ENCODE measurements at regions not wholly inside any gene's neighbourhood (a gene's known extent, or its start where the extent isn't known, plus 50 kb on each side); places are given as distances from the start of the nearest gene placed in this dataset.
"Not testable (repeated sequence)": the region's sequence is repeated elsewhere in the genome, so short reads cannot be mapped to it uniquely, and the experiment has no call there.

- DNase-seq; H3K4me3 ChIP-seq (ENCODE audit: low read depth in 1 of 3, low read length in 3 of 3); H3K4me1 ChIP-seq (ENCODE audit: control insufficient read depth in 3 of 3, insufficient read depth in 2 of 3, low read depth in 1 of 3, low read length in 2 of 3); H3K36me3 ChIP-seq (ENCODE audit: control insufficient read depth in 3 of 3, insufficient read depth in 2 of 3, low read depth in 1 of 3, low read length in 3 of 3); H3K27me3 ChIP-seq (ENCODE audit: control insufficient read depth in 3 of 3, insufficient read depth in 3 of 3, low read length in 3 of 3); H3K9me3 ChIP-seq (ENCODE audit: control insufficient read depth in 2 of 2, insufficient read depth in 1 of 2, low read depth in 1 of 2, low read length in 1 of 2); H3K27ac ChIP-seq (ENCODE audit: low read depth in 1 of 3, low read length in 2 of 3); FAIRE-seq: not testable (repeated sequence)
- 94 to 95% (median 94%) methylated on average over 17 to 20 of the region's 20 CpGs for WGBS, 3 donors
Measured at GRCh38 chr16:5221831-5222230, 124.2 kb upstream of the EEF2KMT start.

DNA sequence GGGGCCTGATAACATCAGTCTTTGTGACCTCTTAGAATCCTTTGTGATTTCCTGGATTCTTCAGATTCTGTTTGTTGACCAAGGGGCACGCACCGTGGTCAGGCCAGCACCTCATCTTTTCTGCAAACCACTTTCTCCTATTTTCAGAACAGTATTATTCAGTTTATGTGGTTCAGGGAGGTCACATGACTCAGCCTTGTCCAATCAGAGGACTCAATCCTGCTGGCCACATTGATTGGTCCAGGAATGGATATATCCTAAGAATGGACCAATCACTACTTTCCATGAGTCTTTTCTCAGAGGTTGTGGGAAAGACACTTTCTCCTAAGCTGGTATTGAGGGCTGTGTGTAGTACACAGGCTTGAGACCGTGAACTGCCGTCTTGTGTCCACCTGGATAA is 123.1 kb upstream of the EEF2KMT start:
- no peaks in the 10 kb centered on the region for H3K36me3 ChIP-seq (ENCODE audit: control insufficient read depth in 3 of 3, insufficient read depth in 2 of 3, low read depth in 1 of 3, low read length in 3 of 3)
- WGBS, 3 donors: 83 to 88% (median 83%) methylated on average over 4 of the region's 4 CpGs
- H3K4me3 ChIP-seq (ENCODE audit: low read depth in 1 of 3, low read length in 3 of 3): no peak overlapping the region
- no peaks in the 10 kb centered on the region for H3K4me1 ChIP-seq (ENCODE audit: control insufficient read depth in 3 of 3, insufficient read depth in 2 of 3, low read depth in 1 of 3, low read length in 2 of 3)
- no peak for DNase-seq
- no peaks in the 10 kb centered on the region for H3K9me3 ChIP-seq (ENCODE audit: control insufficient read depth in 2 of 2, insufficient read depth in 1 of 2, low read depth in 1 of 2, low read length in 1 of 2)
- peaks cover 0 to 2% (median 0%) of the 10 kb centered on the region in 3 donors for H3K27me3 ChIP-seq (ENCODE audit: control insufficient read depth in 3 of 3, insufficient read depth in 3 of 3, low read length in 3 of 3)
- no peak overlapping the region for H3K27ac ChIP-seq (ENCODE audit: low read depth in 1 of 3, low read length in 2 of 3)
- no peak for FAIRE-seq

- WGBS, 3 donors: 64 to 81% (median 77%) methylated on average over 4 of the region's 4 CpGs
- FAIRE-seq (no peak), DNase-seq (no peak)
- H3K27me3 ChIP-seq (ENCODE audit: control insufficient read depth in 3 of 3, insufficient read depth in 3 of 3, low read length in 3 of 3): peaks cover 0 to 8% (median 0%) of the 10 kb centered on the region in 3 donors
- H3K4me3 ChIP-seq (ENCODE audit: low read depth in 1 of 3, low read length in 3 of 3): no peak overlapping the region
- no peaks in the 10 kb centered on the region for H3K36me3 ChIP-seq (ENCODE audit: control insufficient read depth in 3 of 3, insufficient read depth in 2 of 3, low read depth in 1 of 3, low read length in 3 of 3)
- no peaks in the 10 kb centered on the region for H3K4me1 ChIP-seq (ENCODE audit: control insufficient read depth in 3 of 3, insufficient read depth in 2 of 3, low read depth in 1 of 3, low read length in 2 of 3)
- H3K27ac ChIP-seq (ENCODE audit: low read depth in 1 of 3, low read length in 2 of 3): no peak overlapping the region
- peaks cover 0 to 2% of the 10 kb centered on the region in 2 donors for H3K9me3 ChIP-seq (ENCODE audit: control insufficient read depth in 2 of 2, insufficient read depth in 1 of 2, low read depth in 1 of 2, low read length in 1 of 2)
Measured at GRCh38 chr16:5216441-5217080, 119.0 kb upstream of the EEF2KMT start.

DNA sequence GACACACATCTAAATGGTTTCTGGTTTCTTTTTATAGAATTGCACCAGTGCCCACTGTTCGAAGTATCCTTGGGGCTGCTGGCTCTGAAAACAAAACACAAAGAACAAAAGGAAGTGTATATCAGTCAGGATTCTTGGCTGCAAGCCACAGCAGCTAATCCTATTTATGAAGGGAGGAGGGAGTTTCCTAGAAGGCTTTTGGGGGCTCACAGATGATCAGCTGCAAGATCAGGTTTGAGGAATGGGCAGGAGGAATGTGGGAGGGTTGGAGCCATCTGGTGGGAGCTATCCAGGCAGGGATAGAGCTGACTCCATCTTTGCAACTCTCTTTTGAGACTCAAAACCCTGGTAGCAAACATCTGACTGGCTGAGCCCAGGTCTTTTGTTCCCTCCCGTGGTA is 118.3 kb upstream of the EEF2KMT start:
- H3K9me3 ChIP-seq (ENCODE audit: control insufficient read depth in 2 of 2, insufficient read depth in 1 of 2, low read depth in 1 of 2, low read length in 1 of 2): peaks cover 0 to 2% of the 10 kb centered on the region in 2 donors
- 3 to 23% (median 14%) methylated on average over 2 of the region's 2 CpGs for WGBS, 3 donors
- DNase-seq: no peak
- H3K27me3 ChIP-seq (ENCODE audit: control insufficient read depth in 3 of 3, insufficient read depth in 3 of 3, low read length in 3 of 3): peaks cover 0 to 8% (median 0%) of the 10 kb centered on the region in 3 donors
- no peak overlapping the region for H3K4me3 ChIP-seq (ENCODE audit: low read depth in 1 of 3, low read length in 3 of 3)
- no peaks in the 10 kb centered on the region for H3K36me3 ChIP-seq (ENCODE audit: control insufficient read depth in 3 of 3, insufficient read depth in 2 of 3, low read depth in 1 of 3, low read length in 3 of 3)
- no peak for FAIRE-seq
- H3K27ac ChIP-seq (ENCODE audit: low read depth in 1 of 3, low read length in 2 of 3): no peak overlapping the region
- no peaks in the 10 kb centered on the region for H3K4me1 ChIP-seq (ENCODE audit: control insufficient read depth in 3 of 3, insufficient read depth in 2 of 3, low read depth in 1 of 3, low read length in 2 of 3)

GRCh38 chr16:5214466-5214865 is 116.9 kb upstream of the EEF2KMT start:
- FAIRE-seq (no peak), DNase-seq (no peak)
- Histone ChIP-seq H3K9me3 (ENCODE audit: control insufficient read depth in 2 of 2, insufficient read depth in 1 of 2, low read depth in 1 of 2, low read length in 1 of 2) (peaks cover 0 to 2% of the 10 kb centered on the region in 2 donors), H3K27ac (ENCODE audit: low read depth in 1 of 3, low read length in 2 of 3) (no peak overlapping the region), H3K27me3 (ENCODE audit: control insufficient read depth in 3 of 3, insufficient read depth in 3 of 3, low read length in 3 of 3) (peaks cover 0 to 8% (median 0%) of the 10 kb centered on the region in 3 donors), H3K36me3 (ENCODE audit: control insufficient read depth in 3 of 3, insufficient read depth in 2 of 3, low read depth in 1 of 3, low read length in 3 of 3) (no peaks in the 10 kb centered on the region), H3K4me1 (ENCODE audit: control insufficient read depth in 3 of 3, insufficient read depth in 2 of 3, low read depth in 1 of 3, low read length in 2 of 3) (no peaks in the 10 kb centered on the region), H3K4me3 (ENCODE audit: low read depth in 1 of 3, low read length in 3 of 3) (no peak overlapping the region)
- 84 to 88% (median 86%) methylated on average over 7 of the region's 7 CpGs for WGBS, 3 donors

GRCh38 chr16:5212501-5212900 is 114.9 kb upstream of the EEF2KMT start:
- not testable (repeated sequence) for H3K27me3 ChIP-seq (ENCODE audit: control insufficient read depth in 3 of 3, insufficient read depth in 3 of 3, low read length in 3 of 3); H3K4me3 ChIP-seq (ENCODE audit: low read depth in 1 of 3, low read length in 3 of 3); H3K4me1 ChIP-seq (ENCODE audit: control insufficient read depth in 3 of 3, insufficient read depth in 2 of 3, low read depth in 1 of 3, low read length in 2 of 3); H3K27ac ChIP-seq (ENCODE audit: low read depth in 1 of 3, low read length in 2 of 3); DNase-seq; H3K9me3 ChIP-seq (ENCODE audit: control insufficient read depth in 2 of 2, insufficient read depth in 1 of 2, low read depth in 1 of 2, low read length in 1 of 2); FAIRE-seq; H3K36me3 ChIP-seq (ENCODE audit: control insufficient read depth in 3 of 3, insufficient read depth in 2 of 3, low read depth in 1 of 3, low read length in 3 of 3)
- WGBS, 3 donors: 19 to 49% (median 30%) methylated on average over 5 of the region's 5 CpGs

GRCh38 chr16:5207862-5208498 is 110.4 kb upstream of the EEF2KMT start:
- peak; percentile 19 to 55 for DNase-seq
- 89 to 100% (median 95%) methylated on average over 1 of the region's 1 CpG for WGBS, 3 donors
- not testable (repeated sequence) for FAIRE-seq; H3K27ac ChIP-seq (ENCODE audit: low read depth in 1 of 3, low read length in 2 of 3); H3K4me3 ChIP-seq (ENCODE audit: low read depth in 1 of 3, low read length in 3 of 3); H3K27me3 ChIP-seq (ENCODE audit: control insufficient read depth in 3 of 3, insufficient read depth in 3 of 3, low read length in 3 of 3); H3K36me3 ChIP-seq (ENCODE audit: control insufficient read depth in 3 of 3, insufficient read depth in 2 of 3, low read depth in 1 of 3, low read length in 3 of 3); H3K4me1 ChIP-seq (ENCODE audit: control insufficient read depth in 3 of 3, insufficient read depth in 2 of 3, low read depth in 1 of 3, low read length in 2 of 3); H3K9me3 ChIP-seq (ENCODE audit: control insufficient read depth in 2 of 2, insufficient read depth in 1 of 2, low read depth in 1 of 2, low read length in 1 of 2)

DNA sequence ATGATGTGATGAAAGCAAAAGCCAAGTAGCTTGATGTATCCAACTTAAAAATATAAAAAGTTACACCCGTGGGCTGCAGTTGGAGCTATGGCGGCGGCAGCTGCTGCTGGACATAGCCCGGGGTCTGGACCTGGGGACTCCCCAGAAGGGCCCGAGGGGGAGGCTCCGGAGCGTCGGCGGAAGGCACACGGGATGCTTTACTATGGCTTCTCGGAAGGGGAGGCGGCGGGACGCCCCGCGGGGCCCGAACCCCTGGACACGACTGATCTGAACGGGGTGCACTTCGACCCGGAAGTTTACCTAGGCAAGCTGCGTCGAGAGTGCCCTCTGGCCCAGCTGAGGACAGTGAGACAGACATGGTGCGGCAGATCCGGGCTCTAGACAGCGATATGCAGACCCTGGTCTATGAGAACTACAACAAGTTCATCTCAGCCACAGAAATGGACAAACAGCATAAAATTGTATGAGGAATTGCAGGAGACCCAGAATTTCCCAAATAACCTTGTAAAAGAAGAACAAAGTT is 109.5 kb upstream of the EEF2KMT start:
- Histone ChIP-seq H3K27me3 (ENCODE audit: control insufficient read depth in 3 of 3, insufficient read depth in 3 of 3, low read length in 3 of 3) (peaks cover 0 to 2% (median 0%) of the 10 kb centered on the region in 3 donors), H3K27ac (ENCODE audit: low read depth in 1 of 3, low read length in 2 of 3) (no peak overlapping the region), H3K4me3 (ENCODE audit: low read depth in 1 of 3, low read length in 3 of 3) (no peak overlapping the region), H3K4me1 (ENCODE audit: control insufficient read depth in 3 of 3, insufficient read depth in 2 of 3, low read depth in 1 of 3, low read length in 2 of 3) (no peaks in the 10 kb centered on the region), H3K36me3 (ENCODE audit: control insufficient read depth in 3 of 3, insufficient read depth in 2 of 3, low read depth in 1 of 3, low read length in 3 of 3) (no peaks in the 10 kb centered on the region), H3K9me3 (ENCODE audit: control insufficient read depth in 2 of 2, insufficient read depth in 1 of 2, low read depth in 1 of 2, low read length in 1 of 2) (no peaks in the 10 kb centered on the region)
- no peak for FAIRE-seq
- 74 to 87% (median 82%) methylated on average over 15 to 26 of the region's 26 CpGs for WGBS, 3 donors
- no peak for DNase-seq

Measured in small intestine (tissue), 7 donors.